T-helper 9 cell (primary cell): ENCODE measurements at regions not wholly inside any gene's neighbourhood (a gene's known extent, or its start where the extent isn't known, plus 50 kb on each side); places are given as distances from the start of the nearest gene placed in this dataset.

ENCODE experiments used
- DNase-seq: peaks from one replicate; pipeline ENCODE4 v3.0.0-alpha.2; 2020

DNA sequence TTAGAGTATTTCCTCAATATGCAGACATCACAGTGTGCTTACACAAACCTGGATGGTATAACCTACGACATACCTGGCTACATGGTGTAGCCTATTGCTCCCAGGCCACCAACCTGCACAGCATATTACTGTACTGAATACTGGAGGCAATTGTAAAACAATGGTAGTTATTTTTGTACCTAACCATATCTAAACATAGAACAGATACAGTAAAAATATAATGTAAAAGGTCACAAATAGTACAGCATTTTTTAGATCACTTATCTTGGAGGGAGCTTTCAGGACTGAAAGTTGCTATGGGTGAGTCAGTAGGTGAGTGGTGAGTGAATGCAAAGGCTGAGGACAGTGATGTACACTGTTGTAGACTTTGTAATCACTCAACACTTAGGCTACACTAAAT lies 492.3 kb downstream of the MRPL39 start:
- DNase-seq = no peak

- DNase-seq = no peak
Observed at GRCh38 chr21:25107708-25108107, 499.6 kb downstream of the MRPL39 start.

DNA sequence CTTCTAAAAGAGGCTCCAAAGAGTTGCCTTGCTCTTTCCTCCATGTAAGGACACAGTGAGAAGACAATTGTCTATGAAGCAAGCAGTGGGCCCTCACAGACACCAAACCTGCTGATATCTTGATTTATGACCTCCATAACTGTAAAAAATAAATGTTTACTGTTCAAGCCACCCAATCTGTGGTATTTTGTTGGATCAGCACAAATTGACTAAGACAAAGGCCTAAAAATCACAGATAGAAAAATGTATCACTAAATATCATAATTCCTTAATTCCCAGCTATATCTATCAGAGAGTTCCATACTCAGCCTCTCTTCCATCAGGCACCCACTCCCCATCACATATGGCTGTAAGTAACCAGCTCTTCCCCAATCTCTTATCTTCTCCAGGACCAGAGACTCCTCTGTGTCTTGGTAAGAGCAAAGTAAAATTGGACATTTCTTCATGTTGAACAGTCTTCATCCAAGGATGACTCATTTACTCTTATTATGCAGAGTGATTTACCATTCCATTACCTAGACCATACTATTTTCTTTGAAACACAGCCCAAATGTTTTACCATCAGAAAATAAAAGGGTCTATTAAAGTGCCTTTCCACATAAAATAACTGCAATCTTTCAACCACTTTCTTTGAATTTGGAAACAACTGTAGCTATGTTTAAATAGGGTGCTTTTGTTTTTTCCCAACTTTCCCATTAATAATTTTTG lies 503.6 kb downstream of the MRPL39 start:
- DNase-seq = no peak

DNA sequence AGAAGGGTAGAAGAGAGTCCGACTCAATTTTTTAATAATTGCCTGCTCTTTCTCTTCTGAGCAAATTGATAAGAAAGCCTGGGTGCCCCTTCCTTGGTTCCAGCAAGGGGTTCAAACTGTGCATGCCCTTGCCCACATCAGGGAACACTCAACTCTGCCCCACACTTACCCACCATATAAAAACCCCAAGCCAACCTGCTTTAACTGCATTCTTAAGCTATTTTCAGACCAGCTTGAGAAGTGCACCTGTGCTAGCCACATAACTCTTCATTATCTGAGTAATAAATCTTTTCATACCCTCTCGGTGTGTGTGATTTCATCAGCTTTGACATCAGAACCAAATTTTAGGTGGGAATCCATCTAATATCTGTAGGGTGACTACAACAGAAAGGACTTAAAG lies 509.6 kb downstream of the MRPL39 start:
- DNase-seq = no peak

DNA sequence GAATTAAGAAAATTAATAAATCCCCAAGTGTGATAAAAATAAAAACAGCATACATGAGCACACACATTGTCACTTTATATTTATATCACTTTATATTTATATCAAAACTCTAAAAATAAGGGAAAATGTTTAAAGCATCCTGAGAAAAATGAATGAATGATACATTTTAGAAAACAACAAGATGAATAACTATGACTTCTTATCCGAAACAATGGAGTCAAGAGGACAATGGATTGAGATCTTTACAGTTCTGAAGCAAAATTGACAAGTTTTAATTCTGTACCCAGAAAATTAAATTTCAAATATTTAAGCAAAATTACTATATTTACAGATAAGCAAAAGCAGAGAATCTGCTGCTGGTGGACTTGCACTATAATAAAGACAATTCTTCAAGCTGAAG lies 512.6 kb downstream of the MRPL39 start:
- no peak for DNase-seq

DNA sequence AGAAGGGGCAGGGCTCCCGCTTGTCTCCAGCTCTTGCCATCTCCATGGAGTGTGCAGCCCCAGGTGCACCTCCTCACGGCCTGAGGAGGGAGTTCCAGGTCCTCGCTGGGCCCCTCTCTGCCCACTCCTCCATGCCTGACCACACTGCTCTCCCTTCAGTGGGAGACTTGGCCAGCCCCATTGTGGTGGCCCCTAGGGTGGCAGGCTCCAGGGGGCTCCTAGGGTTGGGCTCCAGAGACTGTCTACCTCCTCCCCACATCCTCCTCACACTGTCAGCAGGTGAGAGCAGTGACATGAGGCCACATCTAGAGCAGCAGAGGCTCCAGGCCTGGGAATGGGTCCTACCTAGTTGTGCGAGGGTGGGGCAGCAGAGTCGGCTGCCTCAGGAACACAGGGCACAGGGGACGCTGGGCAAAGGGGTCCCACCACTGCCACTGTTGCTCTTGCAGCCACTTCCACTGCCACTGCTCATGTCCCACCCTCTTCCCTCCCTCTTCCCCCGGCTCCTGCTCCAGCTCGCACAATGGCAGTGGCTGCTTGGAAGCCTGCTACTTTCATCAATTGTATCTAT lies 514.8 kb downstream of the MRPL39 start:
- DNase-seq = no peak

DNA sequence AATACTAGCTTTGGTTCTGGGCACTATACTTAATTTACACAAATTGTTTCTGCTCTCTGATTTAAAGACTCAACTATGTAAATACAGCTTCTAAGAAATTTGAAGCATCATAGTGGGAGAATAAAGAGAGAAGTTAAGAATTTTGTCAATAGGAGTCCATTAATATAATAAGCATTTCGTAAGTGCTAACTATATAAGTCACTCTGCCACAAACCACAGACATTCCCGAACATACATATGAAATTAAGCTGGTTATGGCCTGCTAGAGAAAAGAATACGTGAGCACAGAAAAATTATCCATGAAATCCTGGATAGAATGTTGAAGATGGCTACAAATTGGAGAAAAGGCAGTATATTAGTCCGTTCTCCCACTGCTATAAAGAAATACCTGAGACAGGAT lies 526.2 kb downstream of the MRPL39 start:
- DNase-seq = no peak

GRCh38 chr21:25080661-25081060 lies 526.6 kb downstream of the MRPL39 start:
- DNase-seq = no peak

- DNase-seq = no peak
Observed at GRCh38 chr21:25080141-25080540, 527.1 kb downstream of the MRPL39 start.

GRCh38 chr21:25079053-25079452 lies 528.2 kb downstream of the MRPL39 start:
- no peak for DNase-seq

GRCh38 chr21:25062061-25062460 lies 545.2 kb downstream of the MRPL39 start:
- no peak for DNase-seq

GRCh38 chr21:25054689-25055088 lies 552.6 kb downstream of the MRPL39 start:
- no peak for DNase-seq

- DNase-seq = no peak
Observed at GRCh38 chr21:25039461-25040380, 567.6 kb downstream of the MRPL39 start.

DNA sequence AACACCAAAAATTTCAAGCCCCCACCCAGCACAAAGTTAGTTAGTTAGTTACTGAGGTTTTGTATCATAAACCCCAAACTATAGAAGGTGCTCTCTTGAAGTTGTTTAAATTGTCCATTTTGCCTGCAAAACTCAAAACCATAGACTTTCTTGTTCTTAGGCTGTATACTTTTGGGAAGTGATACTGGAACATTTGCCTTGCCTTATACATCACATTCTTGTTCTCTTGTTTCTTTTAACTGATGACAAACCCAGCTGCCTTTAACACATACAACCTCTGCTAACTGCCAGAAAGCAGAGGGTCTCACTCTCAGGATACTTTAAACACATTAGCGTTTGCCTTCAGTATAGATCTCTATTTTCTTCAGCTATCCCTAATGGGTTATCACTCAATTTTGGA lies 570.5 kb downstream of the MRPL39 start:
- DNase-seq = no peak

DNA sequence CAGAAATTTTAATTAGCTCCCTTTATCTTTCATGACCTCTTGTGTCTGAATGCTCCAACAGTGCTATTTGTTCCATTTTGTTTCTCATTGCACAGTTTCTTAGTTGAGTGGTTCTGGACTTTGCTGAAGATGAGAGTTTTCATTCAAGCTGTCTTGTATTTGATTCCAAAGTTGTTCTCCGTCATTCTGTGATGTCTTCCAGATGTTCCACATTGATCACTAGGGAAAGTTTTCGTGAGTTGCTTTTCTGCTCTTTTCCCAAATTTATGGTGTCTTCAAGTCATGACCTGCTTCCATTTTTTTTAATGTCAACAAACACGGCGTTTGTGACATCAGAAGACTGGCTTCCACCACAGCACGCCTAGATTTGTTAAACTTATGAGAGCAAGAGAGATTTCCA lies 575.5 kb downstream of the MRPL39 start:
- no peak for DNase-seq

- DNase-seq = no peak
Observed at GRCh38 chr21:25029580-25029979, 577.7 kb downstream of the MRPL39 start.

- DNase-seq = no peak
Observed at GRCh38 chr21:25025596-25025995, 581.7 kb downstream of the MRPL39 start.

GRCh38 chr21:25024639-25025038 lies 582.6 kb downstream of the MRPL39 start:
- DNase-seq = no peak

DNA sequence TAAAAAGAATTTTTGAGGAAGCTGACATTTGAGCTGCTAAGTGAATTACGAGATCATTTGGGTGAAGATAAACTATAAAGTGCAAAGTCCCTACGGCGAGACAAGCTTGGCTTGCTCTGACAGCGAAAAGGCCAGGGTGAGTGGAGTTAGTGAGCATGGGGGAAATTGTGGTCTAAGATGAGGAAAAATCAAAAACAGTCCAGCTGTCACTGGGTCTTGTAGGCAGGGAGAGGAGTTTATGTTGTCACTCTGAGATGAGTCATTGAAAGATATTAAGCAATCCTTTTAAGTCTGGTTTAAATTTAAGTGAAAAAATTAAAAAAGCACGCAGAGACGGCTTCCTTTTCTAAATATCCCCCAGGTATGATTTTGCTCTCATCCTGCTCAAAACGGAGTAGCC lies 601.9 kb downstream of the MRPL39 start:
- no peak for DNase-seq

DNA sequence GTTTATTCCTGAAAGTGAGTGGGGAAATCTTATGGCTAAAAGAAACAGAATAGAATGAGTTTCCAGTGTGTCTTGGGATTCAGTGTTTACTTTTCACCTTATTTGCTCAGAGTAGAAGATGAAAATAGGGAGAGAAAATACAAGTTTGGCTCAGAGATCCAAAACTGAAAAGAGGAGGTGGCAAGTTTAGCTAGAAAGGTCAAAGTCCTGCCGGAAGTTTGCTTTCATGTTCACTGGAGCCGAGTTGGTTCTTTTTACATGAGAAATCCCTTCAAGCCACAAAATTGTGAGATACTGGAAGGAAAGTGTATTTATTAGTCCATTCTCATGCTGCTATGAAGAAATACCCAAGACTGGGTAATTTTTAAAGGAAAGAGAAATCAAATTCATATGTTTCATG lies 604.6 kb downstream of the MRPL39 start:
- no peak for DNase-seq

DNA sequence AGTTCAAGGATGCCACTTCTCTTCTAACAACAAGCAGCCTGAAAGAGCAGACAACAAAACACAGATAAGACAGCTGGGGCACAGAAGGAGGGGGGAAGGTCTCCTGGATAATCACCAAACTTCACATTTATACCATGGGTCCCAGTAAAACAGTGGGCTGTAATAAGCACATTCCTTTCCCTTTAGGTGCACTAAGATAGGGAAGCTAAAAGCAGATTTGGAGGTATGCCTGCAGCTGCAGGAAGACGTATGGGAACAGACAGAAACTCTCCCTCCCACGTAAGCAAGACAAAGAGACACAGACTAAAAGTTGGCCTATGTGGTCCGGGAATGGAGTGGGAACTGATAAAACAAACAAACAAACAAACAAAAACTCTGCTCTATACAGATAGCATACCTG lies 612.1 kb downstream of the MRPL39 start:
- no peak for DNase-seq

GRCh38 chr21:24994717-24995116 lies 612.6 kb downstream of the MRPL39 start:
- no peak for DNase-seq

DNA sequence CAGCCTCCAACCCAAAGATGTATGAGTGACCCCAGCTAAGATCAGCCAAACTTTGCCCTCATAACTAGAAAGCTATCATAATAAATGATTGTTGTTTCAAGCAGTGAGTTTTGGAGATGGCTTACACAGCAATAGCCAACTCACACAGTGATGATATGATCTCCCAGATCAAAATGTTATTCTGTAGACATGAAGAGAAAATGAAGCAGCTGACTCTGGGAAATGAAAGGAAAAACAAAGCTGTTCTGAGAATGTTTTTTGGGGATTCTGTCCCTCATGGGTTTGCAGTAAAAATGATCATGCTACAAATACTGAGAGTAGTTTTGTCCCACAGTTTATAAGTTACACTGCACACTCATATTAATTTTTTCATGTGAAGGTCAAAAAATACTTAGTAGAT lies 617.8 kb downstream of the MRPL39 start:
- DNase-seq = no peak

DNA sequence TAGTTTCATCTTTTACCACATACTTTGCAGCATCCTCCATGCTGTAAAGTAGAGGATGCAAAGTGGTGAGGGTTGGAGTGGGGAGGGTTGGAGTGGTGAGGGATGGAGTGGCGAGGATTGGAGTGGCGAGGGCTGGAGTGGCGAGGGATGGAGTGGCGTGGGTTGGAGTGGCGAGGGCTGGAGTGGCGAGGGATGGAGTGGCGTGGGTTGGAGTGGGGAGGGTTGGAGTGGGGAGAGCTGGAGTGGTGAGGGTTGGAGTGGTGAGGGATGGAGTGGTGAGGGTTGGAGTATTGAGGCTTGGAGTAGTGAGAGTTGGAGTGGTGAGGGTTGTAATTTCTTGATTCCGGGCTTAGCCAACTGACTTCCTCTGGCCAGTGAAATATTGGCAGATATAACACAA lies 618.3 kb downstream of the MRPL39 start:
- no peak for DNase-seq
